HCT116 (cell line): ENCODE measurements at regions not wholly inside any gene's neighbourhood (a gene's known extent, or its start where the extent isn't known, plus 50 kb on each side); places are given as distances from the start of the nearest gene placed in this dataset.

ENCODE experiments used
- ATAC-seq: fragments of 200-7000 bp; cut with Tn5 transposase; 2 replicates; pipeline ENCODE4 v1.9.1; 2020; ENCODE audit warnings: mild to moderate bottlenecking, moderate library complexity
- BruUV-seq: library from RNA; stranded (reverse); fragments of 400-500 nt; replicated peaks from 2 replicates; lab custom pipeline; 2021; lab: Mats Ljungman, UMichigan
- CTCF ChIA-PET: fragments of 300-600 bp; sonication (Branson Sonifier 250); formaldehyde crosslinking; loops from one replicate; lab custom pipeline; 2021; ENCODE audit warnings: antibody characterized with exemption; lab: Charles Lee
- POLR2A ChIA-PET: fragments of 300-600, 350-600 bp; sonication (Branson Sonifier 250); formaldehyde crosslinking; loops from one replicate; lab custom pipeline; 2021; ENCODE audit warnings: antibody characterized with exemption; lab: Charles Lee
- RAD21 ChIA-PET, 2 experiments: fragments of 300-600 bp; sonication (Branson Sonifier 250); formaldehyde crosslinking; loops; one replicate each; lab custom pipeline; 2023; ENCODE audit warnings: low total read pairs in 2 of 2; ENCODE audit not compliant: uncharacterized antibody in 2 of 2, unreplicated experiment in 2 of 2, low non-redundant PET in 1 of 2; lab: Charles Lee
- DNase-seq: peaks from one replicate; pipeline ENCODE4 v3.0.0-alpha.2; 2010; ENCODE audit warnings: low read depth, low spot score
- H2AFZ ChIP-seq: fragments of 200-600 bp; shearing (Covaris generic), sonication (generic); 2 replicates; pipeline ENCODE4 v1.6.1; 2017; ENCODE audit warnings: low read depth, mixed run types, mixed read lengths, antibody characterized with exemption, low read length; ENCODE audit not compliant: poor library complexity, severe bottlenecking
- H3K27ac ChIP-seq: 2 replicates; pipeline ENCODE4 v1.5.1; 2012; ENCODE audit warnings: low read depth, low read length
- H3K27me3 ChIP-seq: fragments of 200-600 bp; sonication (generic); 2 replicates; pipeline ENCODE4 v1.6.1; 2016; ENCODE audit warnings: mixed run types, low read length, mixed read lengths; ENCODE audit not compliant: insufficient read depth
- H3K36me3 ChIP-seq, 2 experiments: fragments of 200-500 bp in 1 of 2; fragments of 200-600 bp in 1 of 2; sonication (Bioruptor generic) in 1 of 2; sonication (generic) in 1 of 2; 2 replicates each; pipeline versions ENCODE4 v1.5.1 to v1.6.1; 2014 to 2016; ENCODE audit warnings: low read length in 2 of 2, inconsistent platforms in 1 of 2, mixed read lengths in 1 of 2, mixed run types in 1 of 2; ENCODE audit not compliant: insufficient read depth in 2 of 2, control insufficient read depth in 1 of 2
- H3K4me1 ChIP-seq, 2 experiments: fragments of 200-600 bp in 1 of 2; sonication (generic) in 1 of 2; 2 replicates each; pipeline versions ENCODE4 v1.5.1 to v1.6.1; 2012 to 2017; ENCODE audit warnings: low read length in 2 of 2, inconsistent platforms in 1 of 2, mild to moderate bottlenecking in 1 of 2, mixed read lengths in 1 of 2, mixed run types in 1 of 2, moderate library complexity in 1 of 2; ENCODE audit not compliant: insufficient read depth in 2 of 2, control insufficient read depth in 1 of 2
- H3K4me2 ChIP-seq: fragments of 200-600 bp; sonication (generic); 2 replicates; pipeline ENCODE4 v1.6.1; 2017; ENCODE audit warnings: mixed run types, low read length, mixed read lengths
- H3K4me3 ChIP-seq, 2 experiments: fragments of 200-600 bp in 1 of 2; sonication (generic) in 1 of 2; replicated peaks in 1 of 2; 2 replicates each; pipeline ENCODE4 v1.5.1; 2011 to 2016; ENCODE audit warnings: low read length in 2 of 2, control low read depth in 1 of 2, low read depth in 1 of 2, mild to moderate bottlenecking in 1 of 2, mixed read lengths in 1 of 2, mixed run types in 1 of 2
- H3K79me2 ChIP-seq: fragments of 200-600 bp; sonication (generic); 2 replicates; pipeline ENCODE4 v1.6.1; 2017; ENCODE audit warnings: mild to moderate bottlenecking, mixed run types, low read length, moderate library complexity, mixed read lengths; ENCODE audit not compliant: insufficient read depth
- H3K9ac ChIP-seq: fragments of 200-600 bp; sonication (generic); 2 replicates; pipeline ENCODE4 v1.6.1; 2016; ENCODE audit warnings: low read length, mixed read lengths
- H3K9me2 ChIP-seq: fragments of 200-600 bp; sonication (generic), shearing (Covaris generic); 2 replicates; pipeline ENCODE4 v1.6.1; 2017; ENCODE audit warnings: mixed run types, mild to moderate bottlenecking, moderate library complexity; ENCODE audit not compliant: insufficient read depth
- H3K9me3 ChIP-seq, 2 experiments: fragments of 200-500 bp in 1 of 2; fragments of 200-600 bp in 1 of 2; sonication (Bioruptor generic) in 1 of 2; sonication (generic) in 1 of 2; 2 replicates each; pipeline ENCODE4 v1.6.1; 2014 to 2017; ENCODE audit warnings: low read length in 2 of 2, mixed read lengths in 2 of 2, inconsistent platforms in 1 of 2, low read depth in 1 of 2, mild to moderate bottlenecking in 1 of 2, mixed run types in 1 of 2, moderate library complexity in 1 of 2; ENCODE audit not compliant: control insufficient read depth in 1 of 2, insufficient read depth in 1 of 2
- H4K20me1 ChIP-seq: fragments of 200-600 bp; sonication (generic), shearing (Covaris generic); 2 replicates; pipeline ENCODE4 v1.6.1; 2017; ENCODE audit warnings: mixed run types, mild to moderate bottlenecking, moderate library complexity; ENCODE audit not compliant: insufficient read depth
- CBX3 ChIP-seq: IDR thresholded peaks from 2 replicates; pipeline ENCODE4 v1.6.1; 2012; ENCODE audit warnings: low read depth
- CEBPB ChIP-seq: IDR thresholded peaks from 2 replicates; pipeline ENCODE4 v1.6.1; 2012; ENCODE audit warnings: low read depth
- EZH2 ChIP-seq: fragments of 200-600 bp; sonication (generic); IDR thresholded peaks from 2 replicates; pipeline ENCODE4 v1.6.1; 2017; ENCODE audit warnings: antibody characterized with exemption, mixed run types
- EZH2phosphoT487 ChIP-seq: fragments of 200-600 bp; IDR thresholded peaks from 2 replicates; pipeline ENCODE4 v1.6.1; 2018; ENCODE audit warnings: antibody characterized with exemption, borderline replicate concordance
- JUND ChIP-seq: IDR thresholded peaks from 2 replicates; pipeline ENCODE4 v1.6.1; 2012
- POLR2A ChIP-seq: IDR thresholded peaks from 2 replicates; pipeline ENCODE4 v1.7.0; 2011; ENCODE audit warnings: borderline replicate concordance; ENCODE audit not compliant: insufficient read depth, insufficient read length; ENCODE audit errors: extremely low read depth
- RAD21 ChIP-seq: IDR thresholded peaks from 2 replicates; pipeline ENCODE4 v1.6.1; 2012; ENCODE audit warnings: low read depth, mild to moderate bottlenecking
- SIN3A ChIP-seq: IDR thresholded peaks from 2 replicates; pipeline ENCODE4 v1.6.1; 2012; ENCODE audit warnings: low read depth
- SP1 ChIP-seq: IDR thresholded peaks from 2 replicates; pipeline ENCODE4 v1.6.1; 2012; ENCODE audit warnings: low read depth
- SRF ChIP-seq: IDR thresholded peaks from 2 replicates; pipeline ENCODE4 v1.6.1; 2012; ENCODE audit warnings: low read depth
- TCF7L2 ChIP-seq: IDR thresholded peaks from 2 replicates; pipeline ENCODE4 v1.7.0; 2011; ENCODE audit warnings: borderline replicate concordance, inconsistent platforms; ENCODE audit not compliant: insufficient read depth, insufficient read length; ENCODE audit errors: extremely low read depth
- YY1 ChIP-seq: IDR thresholded peaks from 2 replicates; pipeline ENCODE4 v1.6.1; 2011; ENCODE audit warnings: low read length, low read depth, moderate library complexity, mild to moderate bottlenecking; ENCODE audit not compliant: insufficient replicate concordance; ENCODE audit errors: extremely low read depth
- intact Hi-C: fragments of 100-400 bp; cut with micrococcal nuclease; formaldehyde crosslinking; loops from 2 replicates; pipeline ENCODE4 v1.10.0; 2022
- TF ChIP-seq, protein P1 (sequence below): IDR thresholded peaks from 2 replicates; pipeline ENCODE4 v1.6.1; 2012
- TF ChIP-seq, protein P2 (sequence below): IDR thresholded peaks from 2 replicates; pipeline ENCODE4 v1.6.1; 2011; ENCODE audit warnings: mild to moderate bottlenecking, low read length, moderate library complexity; ENCODE audit not compliant: insufficient replicate concordance; ENCODE audit errors: extremely low read depth
- TF ChIP-seq, protein P3 (sequence below): IDR thresholded peaks from 2 replicates; pipeline ENCODE4 v1.6.1; 2012

DNA sequence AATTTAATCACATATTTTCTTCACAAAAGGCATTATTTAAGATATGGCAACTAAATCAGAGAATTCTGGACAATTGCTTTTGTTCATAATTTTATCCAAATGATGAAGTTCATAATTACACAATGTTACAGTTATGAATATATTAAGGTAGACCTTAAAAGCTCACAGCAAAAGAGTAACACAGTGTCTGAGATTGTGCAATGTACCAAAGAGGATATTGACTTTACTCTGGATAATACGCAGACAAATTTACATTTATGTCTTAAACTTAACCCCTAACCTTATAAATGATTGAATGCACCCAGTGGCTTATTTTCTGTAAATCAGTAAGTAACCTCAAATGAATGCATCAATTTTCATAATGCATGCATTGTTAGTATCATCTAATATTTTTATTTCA is 216.2 kb upstream of the SAMSN1 start:
- RAD21 ChIA-PET: no interaction called here
- Histone ChIP-seq H3K4me3 (no peak overlapping the region), H3K27me3 (no peaks in the 10 kb centered on the region), H2AFZ (no peak overlapping the region), H3K9me3 (no peaks in the 10 kb centered on the region), H4K20me1 (no peaks in the 10 kb centered on the region), H3K79me2 (no peaks in the 10 kb centered on the region), H3K36me3 (no peaks in the 10 kb centered on the region), H3K9me2 (no peaks in the 10 kb centered on the region), H3K4me1 (no peaks in the 10 kb centered on the region), H3K9ac (no peak overlapping the region), H3K4me2 (no peak overlapping the region), H3K27ac (no peak overlapping the region)
- TF ChIP-seq SIN3A: no peak
- TF ChIP-seq TCF7L2: no peak
- no peak for TF ChIP-seq EZH2
- TF ChIP-seq EZH2phosphoT487: no peak
- no peak for TF ChIP-seq JUND
- TF ChIP-seq, protein P1, sequence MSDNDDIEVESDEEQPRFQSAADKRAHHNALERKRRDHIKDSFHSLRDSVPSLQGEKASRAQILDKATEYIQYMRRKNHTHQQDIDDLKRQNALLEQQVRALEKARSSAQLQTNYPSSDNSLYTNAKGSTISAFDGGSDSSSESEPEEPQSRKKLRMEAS: no peak
- no peak for TF ChIP-seq SRF
- TF ChIP-seq CBX3: no peak
- no peak for TF ChIP-seq CEBPB
- no peak for TF ChIP-seq POLR2A
- TF ChIP-seq SP1: no peak
- TF ChIP-seq, protein P2, sequence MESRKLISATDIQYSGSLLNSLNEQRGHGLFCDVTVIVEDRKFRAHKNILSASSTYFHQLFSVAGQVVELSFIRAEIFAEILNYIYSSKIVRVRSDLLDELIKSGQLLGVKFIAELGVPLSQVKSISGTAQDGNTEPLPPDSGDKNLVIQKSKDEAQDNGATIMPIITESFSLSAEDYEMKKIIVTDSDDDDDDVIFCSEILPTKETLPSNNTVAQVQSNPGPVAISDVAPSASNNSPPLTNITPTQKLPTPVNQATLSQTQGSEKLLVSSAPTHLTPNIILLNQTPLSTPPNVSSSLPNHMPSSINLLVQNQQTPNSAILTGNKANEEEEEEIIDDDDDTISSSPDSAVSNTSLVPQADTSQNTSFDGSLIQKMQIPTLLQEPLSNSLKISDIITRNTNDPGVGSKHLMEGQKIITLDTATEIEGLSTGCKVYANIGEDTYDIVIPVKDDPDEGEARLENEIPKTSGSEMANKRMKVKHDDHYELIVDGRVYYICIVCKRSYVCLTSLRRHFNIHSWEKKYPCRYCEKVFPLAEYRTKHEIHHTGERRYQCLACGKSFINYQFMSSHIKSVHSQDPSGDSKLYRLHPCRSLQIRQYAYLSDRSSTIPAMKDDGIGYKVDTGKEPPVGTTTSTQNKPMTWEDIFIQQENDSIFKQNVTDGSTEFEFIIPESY: no peak
- TF ChIP-seq, protein P3, sequence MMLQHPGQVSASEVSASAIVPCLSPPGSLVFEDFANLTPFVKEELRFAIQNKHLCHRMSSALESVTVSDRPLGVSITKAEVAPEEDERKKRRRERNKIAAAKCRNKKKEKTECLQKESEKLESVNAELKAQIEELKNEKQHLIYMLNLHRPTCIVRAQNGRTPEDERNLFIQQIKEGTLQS: no peak
- TF ChIP-seq RAD21: no peak
- no peak for TF ChIP-seq YY1
- CTCF ChIA-PET: no interaction called here
- intact Hi-C loops: no loop called here
- POLR2A ChIA-PET: no interaction called here
- ATAC-seq (no peak), DNase-seq (no peak)
- BruUV-seq: no TSS peak
